ENCODE measurements at regions not wholly inside any gene's neighbourhood (a gene's known extent, or its start where the extent isn't known, plus 50 kb on each side); places are given as distances from the start of the nearest gene placed in this dataset.

DNA sequence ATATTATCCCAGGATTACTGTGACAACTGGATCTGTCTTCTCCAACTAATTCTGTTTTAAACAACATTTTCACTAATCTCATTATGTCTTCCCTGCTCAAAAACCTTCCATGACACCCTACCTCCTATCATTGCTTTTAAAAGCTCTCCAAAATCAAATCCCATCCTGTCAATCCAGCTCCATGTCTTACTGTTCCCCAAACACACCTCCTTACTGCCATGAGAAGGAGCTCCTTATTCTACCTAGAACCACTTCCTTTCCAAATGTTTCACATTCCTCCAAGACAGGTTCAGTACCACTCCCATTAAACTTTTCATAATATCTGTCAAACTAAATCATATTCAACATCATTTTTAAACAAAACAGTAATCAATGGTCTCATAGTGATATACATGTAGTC is 66.9 kb upstream of the WDR17 start:
- H3K79me2 ChIP-seq (ENCODE audit: insufficient read depth), result no peaks in the 10 kb centered on the region
- H3K4me2 ChIP-seq, result no peak overlapping the region
- no peak overlapping the region for H3K9ac ChIP-seq
- H3K27me3 ChIP-seq (ENCODE audit: insufficient read depth), result peaks cover 17% of the 10 kb centered on the region
- no peak for DNase-seq
- H3K9me2 ChIP-seq, result no peaks in the 10 kb centered on the region
- H3K4me1 ChIP-seq (ENCODE audit: control insufficient read depth in 1 of 2, insufficient read depth in 2 of 2, low read depth in 1 of 2, low read length in 1 of 2), result peaks cover 0 to 10% of the 10 kb centered on the region in 2 experiments; a peak in 1 of 4 replicates
- no peaks in the 10 kb centered on the region for H4K20me1 ChIP-seq (ENCODE audit: insufficient read depth)
- no peaks in the 10 kb centered on the region for H3K9me3 ChIP-seq
- ChIA-PET POLR2A (no interaction called here), CTCF (interaction anchor here (1.0 kb wide), 1 partner anchor 33 kb away, joined by 3 read pairs; no protein-coding TSS in a partner anchor)
- no peak for TF ChIP-seq SMC3 (IDR thresholded peaks at IDR 0.05; ENCODE audit: low read depth, low read length)
- no peak for TF ChIP-seq USF1 (IDR thresholded peaks at IDR 0.05; ENCODE audit: borderline replicate concordance, low read depth)
- no peak for TF ChIP-seq JUND (IDR thresholded peaks at IDR 0.05)
- TF ChIP-seq ELF1 (IDR thresholded peaks at IDR 0.05), result no peak
- TF ChIP-seq, protein P1, sequence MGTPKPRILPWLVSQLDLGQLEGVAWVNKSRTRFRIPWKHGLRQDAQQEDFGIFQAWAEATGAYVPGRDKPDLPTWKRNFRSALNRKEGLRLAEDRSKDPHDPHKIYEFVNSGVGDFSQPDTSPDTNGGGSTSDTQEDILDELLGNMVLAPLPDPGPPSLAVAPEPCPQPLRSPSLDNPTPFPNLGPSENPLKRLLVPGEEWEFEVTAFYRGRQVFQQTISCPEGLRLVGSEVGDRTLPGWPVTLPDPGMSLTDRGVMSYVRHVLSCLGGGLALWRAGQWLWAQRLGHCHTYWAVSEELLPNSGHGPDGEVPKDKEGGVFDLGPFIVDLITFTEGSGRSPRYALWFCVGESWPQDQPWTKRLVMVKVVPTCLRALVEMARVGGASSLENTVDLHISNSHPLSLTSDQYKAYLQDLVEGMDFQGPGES (IDR thresholded peaks at IDR 0.05; ENCODE audit: low read depth, low read length), result no peak
- no peak for TF ChIP-seq RXRA (IDR thresholded peaks at IDR 0.05; ENCODE audit: borderline replicate concordance, low read depth)
- no peak for TF ChIP-seq TAF1 (IDR thresholded peaks at IDR 0.05; ENCODE audit: borderline replicate concordance, low read depth, low read length)
- no peak for TF ChIP-seq MXI1 (IDR thresholded peaks at IDR 0.05; ENCODE audit: low read depth, low read length)
- TF ChIP-seq, protein P2, sequence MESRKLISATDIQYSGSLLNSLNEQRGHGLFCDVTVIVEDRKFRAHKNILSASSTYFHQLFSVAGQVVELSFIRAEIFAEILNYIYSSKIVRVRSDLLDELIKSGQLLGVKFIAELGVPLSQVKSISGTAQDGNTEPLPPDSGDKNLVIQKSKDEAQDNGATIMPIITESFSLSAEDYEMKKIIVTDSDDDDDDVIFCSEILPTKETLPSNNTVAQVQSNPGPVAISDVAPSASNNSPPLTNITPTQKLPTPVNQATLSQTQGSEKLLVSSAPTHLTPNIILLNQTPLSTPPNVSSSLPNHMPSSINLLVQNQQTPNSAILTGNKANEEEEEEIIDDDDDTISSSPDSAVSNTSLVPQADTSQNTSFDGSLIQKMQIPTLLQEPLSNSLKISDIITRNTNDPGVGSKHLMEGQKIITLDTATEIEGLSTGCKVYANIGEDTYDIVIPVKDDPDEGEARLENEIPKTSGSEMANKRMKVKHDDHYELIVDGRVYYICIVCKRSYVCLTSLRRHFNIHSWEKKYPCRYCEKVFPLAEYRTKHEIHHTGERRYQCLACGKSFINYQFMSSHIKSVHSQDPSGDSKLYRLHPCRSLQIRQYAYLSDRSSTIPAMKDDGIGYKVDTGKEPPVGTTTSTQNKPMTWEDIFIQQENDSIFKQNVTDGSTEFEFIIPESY (IDR thresholded peaks at IDR 0.05; ENCODE audit: borderline replicate concordance, low read depth), result no peak
- TF ChIP-seq, protein P3, sequence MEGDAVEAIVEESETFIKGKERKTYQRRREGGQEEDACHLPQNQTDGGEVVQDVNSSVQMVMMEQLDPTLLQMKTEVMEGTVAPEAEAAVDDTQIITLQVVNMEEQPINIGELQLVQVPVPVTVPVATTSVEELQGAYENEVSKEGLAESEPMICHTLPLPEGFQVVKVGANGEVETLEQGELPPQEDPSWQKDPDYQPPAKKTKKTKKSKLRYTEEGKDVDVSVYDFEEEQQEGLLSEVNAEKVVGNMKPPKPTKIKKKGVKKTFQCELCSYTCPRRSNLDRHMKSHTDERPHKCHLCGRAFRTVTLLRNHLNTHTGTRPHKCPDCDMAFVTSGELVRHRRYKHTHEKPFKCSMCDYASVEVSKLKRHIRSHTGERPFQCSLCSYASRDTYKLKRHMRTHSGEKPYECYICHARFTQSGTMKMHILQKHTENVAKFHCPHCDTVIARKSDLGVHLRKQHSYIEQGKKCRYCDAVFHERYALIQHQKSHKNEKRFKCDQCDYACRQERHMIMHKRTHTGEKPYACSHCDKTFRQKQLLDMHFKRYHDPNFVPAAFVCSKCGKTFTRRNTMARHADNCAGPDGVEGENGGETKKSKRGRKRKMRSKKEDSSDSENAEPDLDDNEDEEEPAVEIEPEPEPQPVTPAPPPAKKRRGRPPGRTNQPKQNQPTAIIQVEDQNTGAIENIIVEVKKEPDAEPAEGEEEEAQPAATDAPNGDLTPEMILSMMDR (IDR thresholded peaks at IDR 0.05), result no peak
- no peak for TF ChIP-seq NRF1 (IDR thresholded peaks at IDR 0.05; ENCODE audit: low read depth, low read length)
- no peak for TF ChIP-seq REST (IDR thresholded peaks at IDR 0.05; ENCODE audit: low read depth, low read length)
- TF ChIP-seq MAX (IDR thresholded peaks at IDR 0.05; ENCODE audit: low read depth), result no peak
- TF ChIP-seq NFIC (IDR thresholded peaks at IDR 0.05; ENCODE audit: borderline replicate concordance), result no peak
- no peak for TF ChIP-seq YY1 (IDR thresholded peaks at IDR 0.05; ENCODE audit: low read depth)
- no peak for TF ChIP-seq EP300 (IDR thresholded peaks at IDR 0.05; ENCODE audit: borderline replicate concordance in 1 of 2, low read depth in 1 of 2, low read length in 1 of 2)
- no peak for TF ChIP-seq FOSL2 (IDR thresholded peaks at IDR 0.05; ENCODE audit: borderline replicate concordance, low read depth)
- no peak for TF ChIP-seq GATA2 (CRISPR knock-in tag; IDR thresholded peaks at IDR 0.05)
- TF ChIP-seq RCOR1 (IDR thresholded peaks at IDR 0.05; ENCODE audit: low read length), result no peak
- no peak for TF ChIP-seq SIN3A (IDR thresholded peaks at IDR 0.05; ENCODE audit: borderline replicate concordance, low read depth, low read length)
- H3K36me3 ChIP-seq (replicated peaks in 1 of 2; ENCODE audit: control insufficient read depth in 1 of 2, insufficient read depth in 2 of 2, low read length in 1 of 2), result no peaks in the 10 kb centered on the region
- no peak overlapping the region for H3K4me3 ChIP-seq (ENCODE audit: low read depth in 2 of 2, low read length in 1 of 2)
- H2AFZ ChIP-seq (ENCODE audit: low read depth), result no peak overlapping the region
- H3F3A ChIP-seq (replicated peaks; ENCODE audit: insufficient read depth), result no peaks in the 10 kb centered on the region
- no peak overlapping the region for H3K27ac ChIP-seq (ENCODE audit: low read depth in 2 of 2, low read length in 1 of 2)

All from SK-N-SH (cell line).